K562 (cell line): ENCODE measurements at regions not wholly inside any gene's neighbourhood (a gene's known extent, or its start where the extent isn't known, plus 50 kb on each side); places are given as distances from the start of the nearest gene placed in this dataset.

Experiments
- ATAC-seq: fragments of 200-7000 bp; cut with Tn5 transposase; 3 replicates; pipeline ENCODE4 v1.9.1; 2020; ENCODE audit warnings: moderate library complexity
- BruUV-seq: library from RNA; stranded (reverse); fragments of 400-500 nt; replicated peaks from 2 replicates; lab custom pipeline; 2021; lab: Mats Ljungman, UMichigan
- CTCF ChIA-PET: fragments of 300-600 bp; formaldehyde crosslinking; extraction: SDS; loops from one replicate; lab custom pipeline; 2021; ENCODE audit warnings: low intra/inter-chr PET ratio; lab: Yijun Ruan, JAX
- POLR2A ChIA-PET: fragments of 300-600, 350-650 bp; sonication (Branson Sonifier 250); formaldehyde crosslinking; extraction: SDS; loops from one replicate; lab custom pipeline; 2021; ENCODE audit warnings: antibody characterized with exemption, inconsistent platforms; lab: Yijun Ruan, JAX
- DNase-seq, 4 experiments: peaks; one replicate each; pipeline versions ENCODE4 v3.0.0 to v3.0.0-alpha.2; 2011 to 2018; ENCODE audit warnings: low spot score in 3 of 4, mixed read lengths in 3 of 4; ENCODE audit errors: extremely low read depth in 1 of 4
- FAIRE-seq: peaks from 2 replicates; lab custom pipeline; 2011; peaks lifted over from hg19 to GRCh38; lab: Jason Lieb, UNC
- H2AFZ ChIP-seq: 2 replicates; pipeline ENCODE4 v1.6.0; 2011; ENCODE audit warnings: low read depth, low read length, control low read depth, inconsistent platforms
- H3K27ac ChIP-seq: fragments of 200-600 bp; 3 replicates; pipeline ENCODE4 v1.8.0; 2011; ENCODE audit warnings: low read depth, mild to moderate bottlenecking, control low read depth, inconsistent platforms, low read length, moderate library complexity, mixed read lengths; ENCODE audit errors: extremely low read depth
- H3K27me3 ChIP-seq, 2 experiments: fragments of 300-600 bp in 1 of 2; 2 replicates in 1 of 2; 3 replicates in 1 of 2; pipeline versions ENCODE4 v1.6.0 to v1.8.0; 2011; ENCODE audit warnings: inconsistent platforms in 2 of 2, low read length in 2 of 2, mild to moderate bottlenecking in 1 of 2, mixed read lengths in 1 of 2, moderate library complexity in 1 of 2; ENCODE audit not compliant: control insufficient read depth in 2 of 2, insufficient read depth in 2 of 2
- H3K36me3 ChIP-seq: fragments of 300-600 bp; 3 replicates; pipeline ENCODE4 v1.8.0; 2011; ENCODE audit warnings: mild to moderate bottlenecking, low read length, inconsistent platforms; ENCODE audit not compliant: control insufficient read depth, insufficient read depth
- H3K4me1 ChIP-seq, 2 experiments: fragments of 200-600 bp in 1 of 2; replicated peaks in 1 of 2; 2 replicates in 1 of 2; 3 replicates in 1 of 2; pipeline versions ENCODE4 v1.5.1 to v1.8.0; 2011; ENCODE audit warnings: inconsistent platforms in 2 of 2, low read length in 2 of 2, mild to moderate bottlenecking in 1 of 2, mixed read lengths in 1 of 2, moderate library complexity in 1 of 2; ENCODE audit not compliant: control insufficient read depth in 2 of 2, insufficient read depth in 2 of 2
- H3K4me2 ChIP-seq: 2 replicates; pipeline ENCODE4 v1.6.1; 2011; ENCODE audit warnings: low read length, control low read depth, inconsistent platforms, mixed read lengths; ENCODE audit not compliant: insufficient read depth
- H3K4me3 ChIP-seq: fragments of 200-600 bp; sonication (generic), shearing (Covaris generic); 2 replicates; pipeline ENCODE4 v1.5.1; 2016; ENCODE audit warnings: control low read depth, inconsistent platforms
- H3K79me2 ChIP-seq: fragments of 200-600 bp; 3 replicates; pipeline ENCODE4 v1.8.0; 2011; ENCODE audit warnings: low read length, inconsistent platforms; ENCODE audit not compliant: control insufficient read depth, insufficient read depth
- H3K9ac ChIP-seq, 2 experiments: 2 replicates each; pipeline versions ENCODE4 v1.6.0 to v1.6.1; 2011; ENCODE audit warnings: low read depth in 2 of 2, low read length in 2 of 2, control low read depth in 1 of 2, inconsistent platforms in 1 of 2, mild to moderate bottlenecking in 1 of 2, mixed read lengths in 1 of 2; ENCODE audit not compliant: insufficient read depth in 1 of 2
- H3K9me1 ChIP-seq: one replicate; pipeline ENCODE4 v1.6.0; 2011; ENCODE audit warnings: inconsistent platforms, mild to moderate bottlenecking, low read length, moderate library complexity; ENCODE audit not compliant: control insufficient read depth, insufficient read depth
- H3K9me3 ChIP-seq: replicated peaks from 2 replicates; pipeline ENCODE4 v1.5.1; 2011; ENCODE audit warnings: low read depth, low read length, inconsistent platforms; ENCODE audit not compliant: control insufficient read depth, insufficient read depth
- H4K20me1 ChIP-seq: replicated peaks from 2 replicates; pipeline ENCODE4 v1.6.1; 2011; ENCODE audit warnings: low read length, inconsistent platforms, mixed read lengths; ENCODE audit not compliant: control insufficient read depth, insufficient read depth
- CTCFL ChIP-seq: IDR thresholded peaks from 2 replicates; pipeline ENCODE4 v1.6.1; 2011; ENCODE audit warnings: borderline replicate concordance, low read depth, mild to moderate bottlenecking, moderate library complexity, low read length; ENCODE audit not compliant: insufficient read depth, poor library complexity, severe bottlenecking
- TFE3 ChIP-seq: fragments of 450-650 bp; formaldehyde crosslinking; IDR thresholded peaks from 2 replicates; pipeline ENCODE4 v1.4.0; 2020; ENCODE audit warnings: mild to moderate bottlenecking, mixed read lengths
- WGBS: fragments of 100-300 bp; shearing (Covaris generic); methylation state at CpG from one replicate; pipeline ENCODE4 v1.1.6; 2016; ENCODE audit warnings: low coverage, mixed read lengths; ENCODE audit not compliant: insufficient coverage; ENCODE audit errors: missing lambda C conversion rate; 5-methylcytosine and 5-hydroxymethylcytosine counted together
- in situ Hi-C: fragments of 300-500 bp; cut with MboI; formaldehyde crosslinking; loops from 4 replicates; pipeline ENCODE4 v1.15.0; 2018; ENCODE audit warnings: inconsistent platforms, mixed read lengths
- intact Hi-C: fragments of 100-400 bp; cut with micrococcal nuclease; formaldehyde crosslinking; loops from 2 replicates; pipeline ENCODE4 v1.14.2; 2022

- Histone ChIP-seq H3K4me2 (no peak overlapping the region), H3K9me1 (no peaks in the 10 kb centered on the region), H2AFZ (no peak overlapping the region), H3K27me3 (no peaks in the 10 kb centered on the region), H3K9me3 (no peaks in the 10 kb centered on the region)
- ChIA-PET CTCF (no interaction called here), POLR2A (no interaction called here)
- no peak for ATAC-seq
- TF ChIP-seq CTCFL (no peak), TFE3 (CRISPR knock-in tag) (peak; percentile 63)
- TF ChIP-seq, all 486 proteins: peak for 1
- Histone ChIP-seq H3K27ac (no peak overlapping the region), H3K79me2 (no peaks in the 10 kb centered on the region), H3K4me1 (no peaks in the 10 kb centered on the region), H3K4me3 (no peak overlapping the region), H3K36me3 (no peaks in the 10 kb centered on the region), H4K20me1 (no peaks in the 10 kb centered on the region; the same call in 1 of the 2 replicates), H3K9ac (no peak overlapping the region)
- BruUV-seq: no TSS peak
- intact Hi-C loops: no loop called here
- FAIRE-seq (no peak), DNase-seq (no peak)
- in situ Hi-C loops: no loop called here
- WGBS: 8% methylated on average over 3 of the region's 3 CpGs
Measured at GRCh38 chr5:74154526-74154925, 486.0 kb downstream of the ENC1 start.
